IMR-90 (cell line): ENCODE measurements at regions not wholly inside any gene's neighbourhood (a gene's known extent, or its start where the extent isn't known, plus 50 kb on each side); places are given as distances from the start of the nearest gene placed in this dataset.
A peak's percentile ranks its signal among the peaks of the same experiment; 100 is the strongest.

Experiments
- ATAC-seq: fragments of 200-7000 bp; cut with Tn5 transposase; 2 replicates; pipeline ENCODE4 v1.9.1; 2020; ENCODE audit warnings: low read depth, mild to moderate bottlenecking, moderate library complexity
- BruUV-seq: library from RNA; stranded (reverse); fragments of 400-500 nt; replicated peaks from 2 replicates; lab custom pipeline; 2021; lab: Mats Ljungman, UMichigan
- CTCF ChIA-PET: fragments of 300-600 bp; formaldehyde crosslinking; extraction: SDS; loops from one replicate; lab custom pipeline; 2021; ENCODE audit warnings: antibody characterized with exemption; lab: Yijun Ruan, JAX
- POLR2A ChIA-PET: fragments of 300-600 bp; sonication (Branson Sonifier 250); formaldehyde crosslinking; loops from one replicate; lab custom pipeline; 2022; ENCODE audit warnings: antibody characterized with exemption; ENCODE audit not compliant: unreplicated experiment; lab: Charles Lee
- DNase-seq: peaks from one replicate; pipeline ENCODE4 v3.0.0; 2013
- H2AFZ ChIP-seq: replicated peaks from 2 replicates; pipeline ENCODE3; 2013; ENCODE audit warnings: low read length, mild to moderate bottlenecking; ENCODE audit not compliant: poor library complexity
- H2AK5ac ChIP-seq: 2 replicates; pipeline ENCODE4 v1.6.1; 2013; ENCODE audit warnings: low read depth, low read length, inconsistent platforms
- H2AK9ac ChIP-seq: replicated peaks from 2 replicates; pipeline ENCODE3; 2013; ENCODE audit warnings: mild to moderate bottlenecking, low read depth, low read length, moderate library complexity; ENCODE audit not compliant: poor library complexity
- H2BK120ac ChIP-seq: 2 replicates; pipeline ENCODE4 v1.6.1; 2013; ENCODE audit warnings: low read depth, low read length, inconsistent platforms
- H2BK15ac ChIP-seq: 3 replicates; pipeline ENCODE4 v1.6.1; 2013; ENCODE audit warnings: low read depth, low read length, inconsistent platforms
- H2BK20ac ChIP-seq: 2 replicates; pipeline ENCODE4 v1.6.1; 2013; ENCODE audit warnings: low read depth, mild to moderate bottlenecking, inconsistent platforms, low read length, moderate library complexity
- H2BK5ac ChIP-seq: 2 replicates; pipeline ENCODE4 v1.6.1; 2013; ENCODE audit warnings: mild to moderate bottlenecking, low read depth, low read length, inconsistent platforms; ENCODE audit not compliant: poor library complexity, severe bottlenecking
- H3K14ac ChIP-seq: replicated peaks from 2 replicates; pipeline ENCODE4 v1.6.1; 2013; ENCODE audit warnings: low read depth, low read length, inconsistent platforms
- H3K18ac ChIP-seq: 2 replicates; pipeline ENCODE4 v1.6.1; 2013; ENCODE audit warnings: low read depth, low read length, control low read depth
- H3K23ac ChIP-seq: 2 replicates; pipeline ENCODE4 v1.6.1; 2013; ENCODE audit warnings: low read depth, low read length, inconsistent platforms
- H3K27ac ChIP-seq: 2 replicates; pipeline ENCODE4 v1.5.1; 2013; ENCODE audit warnings: mild to moderate bottlenecking, control low read depth, low read length; ENCODE audit not compliant: insufficient read depth
- H3K27me3 ChIP-seq: 2 replicates; pipeline ENCODE4 v1.6.1; 2013; ENCODE audit warnings: low read length; ENCODE audit not compliant: control insufficient read depth, insufficient read depth
- H3K36me3 ChIP-seq: 2 replicates; pipeline ENCODE4 v1.6.1; 2013; ENCODE audit warnings: low read length, mixed read lengths; ENCODE audit not compliant: control insufficient read depth, insufficient read depth
- H3K4ac ChIP-seq: 2 replicates; pipeline ENCODE4 v1.6.1; 2013; ENCODE audit warnings: low read depth, low read length, inconsistent platforms
- H3K4me1 ChIP-seq: 2 replicates; pipeline ENCODE4 v1.6.1; 2013; ENCODE audit warnings: low read length, mixed read lengths; ENCODE audit not compliant: control insufficient read depth, insufficient read depth
- H3K4me2 ChIP-seq: 2 replicates; pipeline ENCODE4 v1.6.1; 2013; ENCODE audit warnings: low read depth, mild to moderate bottlenecking, control low read depth, low read length, moderate library complexity
- H3K4me3 ChIP-seq: 2 replicates; pipeline ENCODE4 v1.5.1; 2013; ENCODE audit warnings: low read depth, mild to moderate bottlenecking, control low read depth, low read length, moderate library complexity; ENCODE audit not compliant: insufficient read depth
- H3K56ac ChIP-seq: 2 replicates; pipeline ENCODE4 v1.6.1; 2013; ENCODE audit warnings: low read length, inconsistent platforms; ENCODE audit not compliant: insufficient read depth; ENCODE audit errors: extremely low read depth
- H3K79me1 ChIP-seq, 2 experiments: 2 replicates each; pipeline ENCODE4 v1.6.1; 2013; ENCODE audit warnings: low read length in 2 of 2, inconsistent platforms in 1 of 2, low read depth in 1 of 2
- H3K9ac ChIP-seq: 2 replicates; pipeline ENCODE4 v1.6.1; 2013; ENCODE audit warnings: low read depth, low read length, control low read depth
- H3K9me1 ChIP-seq: 2 replicates; pipeline ENCODE4 v1.6.1; 2013; ENCODE audit warnings: low read length, inconsistent platforms; ENCODE audit not compliant: insufficient read depth
- H3K9me3 ChIP-seq: 2 replicates; pipeline ENCODE4 v1.6.1; 2013; ENCODE audit warnings: low read length; ENCODE audit not compliant: control insufficient read depth, insufficient read depth
- H4K20me1 ChIP-seq: 2 replicates; pipeline ENCODE4 v1.6.1; 2013; ENCODE audit warnings: low read length, inconsistent platforms; ENCODE audit not compliant: insufficient read depth
- H4K5ac ChIP-seq: 2 replicates; pipeline ENCODE4 v1.6.1; 2013; ENCODE audit warnings: mild to moderate bottlenecking, low read depth, low read length, control low read depth
- H4K8ac ChIP-seq, 2 experiments: 2 replicates each; pipeline ENCODE4 v1.6.1; 2013; ENCODE audit warnings: low read depth in 2 of 2, low read length in 2 of 2, control low read depth in 1 of 2, inconsistent platforms in 1 of 2
- H4K91ac ChIP-seq: 2 replicates; pipeline ENCODE4 v1.6.1; 2013; ENCODE audit warnings: low read depth, low read length, inconsistent platforms; ENCODE audit not compliant: insufficient read depth
- BHLHE40 ChIP-seq: fragments of 150-350 bp; IDR thresholded peaks from 2 replicates; pipeline ENCODE4 v1.6.1; 2016; ENCODE audit warnings: mild to moderate bottlenecking, low read depth, low read length
- CEBPB ChIP-seq: IDR thresholded peaks from 2 replicates; pipeline ENCODE4 v1.6.1; 2012; ENCODE audit warnings: low read depth, low read length, improper control_type of control experiment
- MAFK ChIP-seq: IDR thresholded peaks from 2 replicates; pipeline ENCODE4 v1.6.1; 2012; ENCODE audit warnings: low read depth, low read length, improper control_type of control experiment
- USF2 ChIP-seq: fragments of 150-350 bp; IDR thresholded peaks from 2 replicates; pipeline ENCODE4 v1.6.1; 2017; ENCODE audit warnings: mild to moderate bottlenecking, antibody characterized with exemption, low read length, low read depth
- WGBS, 2 experiments: methylation state at CpG; one replicate each; pipeline versions ENCODE4 v1.1.5 to v1.1.7; 2013; ENCODE audit warnings: missing lambda C conversion rate in 2 of 2; ENCODE audit not compliant: insufficient read length in 1 of 2; ENCODE audit errors: extremely low coverage in 2 of 2; 5-methylcytosine and 5-hydroxymethylcytosine counted together
- dilution Hi-C: fragments of 300-500 bp; cut with HindIII; formaldehyde crosslinking; loops from one replicate; pipeline ENCODE4 v1.14.3; 2018; ENCODE audit warnings: low sequenced_read_pairs; ENCODE audit not compliant: unreplicated experiment
- in situ Hi-C: fragments of 300-500 bp; cut with MboI; formaldehyde crosslinking; loops from 3 replicates; pipeline ENCODE4 v1.14.3; 2019; ENCODE audit warnings: low sequenced_read_pairs, inconsistent platforms, mixed read lengths
- intact Hi-C: fragments of 100-400 bp; cut with micrococcal nuclease; formaldehyde crosslinking; loops from 2 replicates; pipeline ENCODE4 v1.10.0; 2022

GRCh38 chr6:105489216-105489530, 86.3 kb upstream of the PREP start:
- BruUV-seq, result no TSS peak
- Histone ChIP-seq H2BK120ac (peak overlapping the region; percentile 93), H3K9ac (peak overlapping the region; percentile 22; the same call in 1 of the 2 replicates), H2AK9ac (no peak overlapping the region), H3K23ac (peak overlapping the region; percentile 69; the same call in 1 of the 2 replicates), H3K4me2 (peak overlapping the region; percentile 80), H3K9me3 (no peaks in the 10 kb centered on the region), H3K27ac (peak overlapping the region; percentile 59; the same call in 1 of the 2 replicates), H3K36me3 (no peaks in the 10 kb centered on the region), H2BK20ac (peak overlapping the region; percentile 90), H3K4me1 (peaks cover 10% of the 10 kb centered on the region), H3K14ac (no peak overlapping the region; the same call in 1 of the 2 replicates), H2BK5ac (peak overlapping the region; percentile 66), H3K4ac (peak overlapping the region; percentile 73), H3K4me3 (no peak overlapping the region), H3K79me1 (no peaks in the 10 kb centered on the region), H4K91ac (peak overlapping the region; percentile 88), H2AFZ (peak overlapping the region; percentile 73), H3K56ac (0 out of 2 replicates have a peak overlapping the region, but pooled peaks have one; percentile 24), H4K5ac (peak overlapping the region; percentile 66; the same call in 1 of the 2 replicates), H2AK5ac (no peak overlapping the region), H2BK15ac (peak overlapping the region; percentile 67; the same call in 2 of the 3 replicates), H3K9me1 (peaks cover 4% of the 10 kb centered on the region; the same call in 1 of the 2 replicates), H4K20me1 (no peaks in the 10 kb centered on the region), H4K8ac (peak overlapping the region; percentile 13 to 58; a peak in 3 of 4 replicates), H3K27me3 (no peaks in the 10 kb centered on the region), H3K18ac (peak overlapping the region; percentile 86)
- POLR2A ChIA-PET, result no interaction called here
- TF ChIP-seq MAFK, result no peak
- no peak for TF ChIP-seq USF2
- peak; percentile 22; the same call in 1 of the 2 replicates for TF ChIP-seq CEBPB
- no peak for TF ChIP-seq BHLHE40
- CTCF ChIA-PET, result interaction anchor here (0.7 to 0.9 kb wide), 2 partner anchors 10 to 21 kb away, joined by 3 read pairs; no protein-coding TSS in a partner anchor
- dilution Hi-C loops, result no loop called here
- DNase-seq, result peak; percentile 38
- in situ Hi-C loops, result loop anchor here (10.0 kb wide), 2 partner anchors 736 to 816 kb away; no protein-coding TSS in a partner anchor
- intact Hi-C loops, result loop anchor here (5.0 to 10.0 kb wide), 3 partner anchors 118 to 956 kb away; no protein-coding TSS in a partner anchor
- WGBS, 2 experiments, result no CpG with 5 or more reads among the region's 2 CpGs
- no peak for ATAC-seq
